Tibial nerve (tissue), 4 donors: ENCODE measurements at regions not wholly inside any gene's neighbourhood (a gene's known extent, or its start where the extent isn't known, plus 50 kb on each side); places are given as distances from the start of the nearest gene placed in this dataset.

Experiments
- DNase-seq, 2 donors: peaks; one replicate each; pipeline ENCODE4 v3.0.0-alpha.2; 2019; ENCODE audit warnings: low spot score in 2 of 2
- H3K27ac ChIP-seq, 4 donors: fragments of 200-600 bp; sonication (generic) in 3 of 4; one replicate each; pipeline ENCODE4 v1.5.1; 2017 to 2019; ENCODE audit warnings: mild to moderate bottlenecking in 1 of 4
- H3K27me3 ChIP-seq, 2 donors: fragments of 200-600 bp; sonication (generic) in 1 of 2; one replicate each; pipeline versions ENCODE4 v1.5.1 to v1.6.0; 2017 to 2019
- H3K36me3 ChIP-seq, 3 donors: fragments of 200-600 bp; sonication (generic); one replicate each; pipeline ENCODE4 v1.5.1; 2018 to 2019
- H3K4me1 ChIP-seq, 4 donors: fragments of 200-600 bp; sonication (generic) in 3 of 4; one replicate each; pipeline ENCODE4 v1.5.1; 2017 to 2019
- H3K4me3 ChIP-seq, 4 donors: fragments of 200-600 bp; sonication (generic) in 3 of 4; one replicate each; pipeline ENCODE4 v1.5.1; 2017 to 2019; ENCODE audit warnings: mild to moderate bottlenecking in 1 of 4, moderate library complexity in 1 of 4
- H3K9me3 ChIP-seq, 4 donors: fragments of 200-600 bp; sonication (generic) in 3 of 4; one replicate each; pipeline ENCODE4 v1.5.1; 2017 to 2019
- CTCF ChIP-seq, 5 experiments: fragments of 200-600 bp in 3 of 5; fragments of 450-650 bp in 2 of 5; sonication (generic) in 3 of 5; IDR thresholded peaks; one replicate each; pipeline ENCODE4 v1.5.1; 2016 to 2019; ENCODE audit warnings: antibody characterized with exemption in 5 of 5, mild to moderate bottlenecking in 3 of 5, moderate library complexity in 2 of 5
- EP300 ChIP-seq, 2 donors: sonication (generic); formaldehyde crosslinking; IDR thresholded peaks; one replicate each; pipeline ENCODE4 v1.6.1; 2017; ENCODE audit warnings: antibody characterized with exemption in 2 of 2, mild to moderate bottlenecking in 1 of 2
- POLR2A ChIP-seq, 2 donors: fragments of 450-650 bp; IDR thresholded peaks; one replicate each; pipeline ENCODE4 v1.6.1; 2017; ENCODE audit warnings: antibody characterized with exemption in 2 of 2, mild to moderate bottlenecking in 2 of 2, moderate library complexity in 2 of 2
- WGBS, 2 donors: methylation state at CpG; one replicate each; pipeline ENCODE4 v1.1.5; 2018; 5-methylcytosine and 5-hydroxymethylcytosine counted together

- WGBS, 2 donors = 68 to 76% methylated on average over 1 of the region's 1 CpG
- Histone ChIP-seq H3K27ac (no peak overlapping the region), H3K9me3 (no peaks in the 10 kb centered on the region), H3K36me3 (no peaks in the 10 kb centered on the region), H3K4me1 (no peaks in the 10 kb centered on the region), H3K27me3 (no peaks in the 10 kb centered on the region), H3K4me3 (no peak overlapping the region)
- TF ChIP-seq EP300 (IDR thresholded peaks at IDR 0.05) = no peak
- TF ChIP-seq POLR2A (IDR thresholded peaks at IDR 0.05) = no peak
- no peak for TF ChIP-seq CTCF (IDR thresholded peaks at IDR 0.05)
- no peak for DNase-seq
Observed at GRCh38 chr13:37375071-37375470, 223.5 kb downstream of the POSTN start.

- Histone ChIP-seq H3K27me3 (no peaks in the 10 kb centered on the region), H3K4me3 (no peak overlapping the region), H3K4me1 (no peaks in the 10 kb centered on the region), H3K27ac (no peak overlapping the region), H3K9me3 (no peaks in the 10 kb centered on the region), H3K36me3 (no peaks in the 10 kb centered on the region)
- WGBS, 2 donors = 26 to 40% methylated on average over 4 of the region's 4 CpGs
- no peak for TF ChIP-seq POLR2A (IDR thresholded peaks at IDR 0.05)
- no peak for TF ChIP-seq EP300 (IDR thresholded peaks at IDR 0.05)
- no peak for TF ChIP-seq CTCF (IDR thresholded peaks at IDR 0.05)
- no peak for DNase-seq
Observed at GRCh38 chr13:37369616-37370015, 229.0 kb downstream of the POSTN start.

GRCh38 chr13:37368501-37368900 is 230.1 kb downstream of the POSTN start:
- no peak for DNase-seq
- WGBS, 2 donors = 61 to 63% methylated on average over 4 of the region's 4 CpGs
- Histone ChIP-seq H3K4me3 (no peak overlapping the region), H3K4me1 (no peaks in the 10 kb centered on the region), H3K27me3 (no peaks in the 10 kb centered on the region), H3K9me3 (no peaks in the 10 kb centered on the region), H3K36me3 (no peaks in the 10 kb centered on the region), H3K27ac (no peak overlapping the region)
- no peak for TF ChIP-seq POLR2A (IDR thresholded peaks at IDR 0.05)
- TF ChIP-seq EP300 (IDR thresholded peaks at IDR 0.05) = no peak
- TF ChIP-seq CTCF (IDR thresholded peaks at IDR 0.05) = no peak

- no peak overlapping the region for H3K27ac ChIP-seq
- DNase-seq = no peak
- H3K27me3 ChIP-seq = no peaks in the 10 kb centered on the region
- H3K36me3 ChIP-seq = no peaks in the 10 kb centered on the region
- no peaks in the 10 kb centered on the region for H3K4me1 ChIP-seq
- no peaks in the 10 kb centered on the region for H3K9me3 ChIP-seq
- TF ChIP-seq EP300 (IDR thresholded peaks at IDR 0.05) = no peak
- TF ChIP-seq POLR2A (IDR thresholded peaks at IDR 0.05) = no peak
- TF ChIP-seq CTCF (IDR thresholded peaks at IDR 0.05) = no peak
- no peak overlapping the region for H3K4me3 ChIP-seq
- WGBS, 2 donors = 71 to 79% methylated on average over 5 of the region's 5 CpGs
Observed at GRCh38 chr13:37366044-37366770, 232.4 kb downstream of the POSTN start.

GRCh38 chr13:37365496-37365895 is 233.1 kb downstream of the POSTN start:
- Histone ChIP-seq H3K27ac (no peak overlapping the region), H3K9me3 (no peaks in the 10 kb centered on the region), H3K36me3 (no peaks in the 10 kb centered on the region), H3K4me3 (no peak overlapping the region), H3K4me1 (no peaks in the 10 kb centered on the region), H3K27me3 (no peaks in the 10 kb centered on the region)
- no peak for TF ChIP-seq POLR2A (IDR thresholded peaks at IDR 0.05)
- WGBS, 2 donors = 40 to 41% methylated on average over 2 of the region's 2 CpGs
- no peak for DNase-seq
